HG03135 (cell line): ENCODE measurements at regions not wholly inside any gene's neighbourhood (a gene's known extent, or its start where the extent isn't known, plus 50 kb on each side); places are given as distances from the start of the nearest gene placed in this dataset.

Experiments used
- ATAC-seq: cut with Tn5 transposase; IDR thresholded peaks from one replicate; pipeline ENCODE4 v1.9.1; 2021; ENCODE audit warnings: mild to moderate bottlenecking, moderate library complexity; ENCODE audit not compliant: unreplicated experiment

DNA sequence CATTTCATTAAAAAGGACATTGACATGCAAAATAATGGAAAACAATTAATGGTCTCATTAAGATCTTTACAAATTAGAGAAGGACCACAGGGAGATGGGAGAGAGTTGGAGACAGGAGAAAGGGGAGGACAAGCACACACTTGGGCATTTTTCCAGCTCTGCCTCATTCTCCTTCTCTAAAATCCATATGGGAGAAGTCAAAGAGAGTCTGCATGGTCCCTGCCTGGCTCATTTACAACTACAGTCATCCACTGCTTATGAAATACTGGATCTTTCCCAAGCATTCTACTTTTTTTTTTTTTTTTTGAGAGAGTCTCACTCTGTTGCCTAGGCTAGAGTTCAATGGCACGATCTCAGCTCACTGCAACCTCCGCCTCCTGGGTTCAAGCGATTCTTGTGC is 518.9 kb upstream of the CELF2 start:
- ATAC-seq = no peak

DNA sequence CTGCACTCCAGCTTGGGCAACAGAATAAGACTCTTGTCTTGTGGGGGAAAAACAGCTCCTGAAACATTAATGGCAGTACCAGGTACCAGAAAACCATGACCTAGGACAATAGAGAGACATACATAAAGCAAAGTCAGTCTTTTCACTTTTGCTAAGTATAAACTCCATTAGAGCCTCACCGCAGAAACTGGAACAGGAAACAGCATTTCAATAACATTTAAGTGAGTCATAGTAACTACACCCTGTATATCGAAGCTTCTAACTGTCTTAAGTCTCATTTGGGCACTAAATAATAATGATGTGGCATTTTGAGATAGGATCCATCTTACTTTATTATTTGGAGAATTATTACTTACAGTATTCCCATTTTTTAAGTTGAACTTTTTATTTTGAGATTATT is 517.8 kb upstream of the CELF2 start:
- ATAC-seq = no peak

DNA sequence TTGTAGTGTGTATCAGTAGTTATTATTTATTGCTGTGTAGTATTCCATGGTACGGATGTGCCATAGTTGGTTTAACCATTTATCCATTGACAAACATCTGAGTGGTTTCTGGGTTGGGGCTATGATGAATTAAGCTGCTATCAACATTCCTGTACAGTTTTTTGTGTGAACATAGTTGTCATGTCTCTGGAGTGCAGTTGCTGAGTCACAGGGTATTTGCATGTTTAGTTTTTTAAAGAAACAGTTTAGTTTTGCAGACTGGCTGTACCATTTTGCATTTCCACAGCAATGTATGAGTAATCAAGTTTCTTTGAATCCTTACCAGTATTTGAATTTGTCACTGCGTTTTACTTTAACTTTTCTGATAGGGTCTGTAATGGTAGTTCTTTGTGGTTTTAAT is 516.7 kb upstream of the CELF2 start:
- no peak for ATAC-seq

DNA sequence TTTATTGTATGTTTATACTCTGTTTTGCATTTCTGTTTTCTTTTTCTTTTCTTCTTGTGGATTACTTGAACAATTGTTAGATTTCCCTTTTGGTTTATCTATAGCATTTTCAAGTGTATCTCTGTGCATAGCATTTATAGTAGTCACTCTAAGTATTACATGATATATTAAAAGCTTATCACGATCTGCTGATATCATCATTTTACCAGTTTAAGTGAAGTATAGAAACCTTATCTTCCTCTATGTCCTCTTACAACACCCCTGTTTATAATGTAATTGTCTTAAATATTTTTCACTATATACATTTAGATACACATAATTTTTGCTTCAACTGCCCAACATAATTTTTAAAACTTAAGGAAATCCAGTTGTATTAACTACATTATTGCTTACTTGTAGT is 513.9 kb upstream of the CELF2 start:
- ATAC-seq = no peak

DNA sequence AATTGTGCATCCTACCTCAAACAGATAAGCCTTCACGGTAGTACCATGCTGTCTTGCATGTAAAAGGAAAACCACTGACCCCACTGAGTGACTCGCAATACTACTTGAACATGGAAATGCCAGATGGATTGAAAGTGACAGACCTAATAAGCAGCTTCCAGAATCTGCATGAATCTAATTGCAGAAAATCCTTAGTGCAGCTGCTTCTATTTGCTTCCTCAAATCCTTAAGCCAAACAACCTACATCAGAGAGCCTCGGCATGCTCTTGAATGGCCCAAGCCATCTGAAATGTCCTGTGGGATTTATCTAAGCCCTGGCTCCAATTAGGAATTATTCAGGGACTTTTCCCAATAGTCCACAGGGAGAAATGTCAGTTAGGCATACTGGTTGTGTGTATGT is 509.5 kb upstream of the CELF2 start:
- no peak for ATAC-seq

DNA sequence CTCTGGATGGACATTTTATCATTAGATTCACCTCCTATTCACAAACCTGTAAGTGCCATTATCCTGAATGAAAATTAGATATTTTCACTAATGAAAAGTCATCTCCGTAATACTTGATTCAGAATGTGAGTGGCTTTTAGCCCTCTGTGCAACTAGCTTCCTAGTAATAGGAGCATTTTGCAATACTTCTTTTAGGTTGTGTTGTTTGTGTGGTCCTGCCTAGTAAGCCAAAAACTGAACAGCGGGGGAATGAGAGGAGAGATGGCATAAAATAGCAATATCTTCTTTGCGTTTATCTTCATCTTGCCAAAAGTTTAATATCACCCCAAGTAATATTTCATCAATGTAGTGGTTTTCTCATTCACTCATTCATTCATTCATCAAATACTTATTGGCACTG is 507.5 kb upstream of the CELF2 start:
- no peak for ATAC-seq

DNA sequence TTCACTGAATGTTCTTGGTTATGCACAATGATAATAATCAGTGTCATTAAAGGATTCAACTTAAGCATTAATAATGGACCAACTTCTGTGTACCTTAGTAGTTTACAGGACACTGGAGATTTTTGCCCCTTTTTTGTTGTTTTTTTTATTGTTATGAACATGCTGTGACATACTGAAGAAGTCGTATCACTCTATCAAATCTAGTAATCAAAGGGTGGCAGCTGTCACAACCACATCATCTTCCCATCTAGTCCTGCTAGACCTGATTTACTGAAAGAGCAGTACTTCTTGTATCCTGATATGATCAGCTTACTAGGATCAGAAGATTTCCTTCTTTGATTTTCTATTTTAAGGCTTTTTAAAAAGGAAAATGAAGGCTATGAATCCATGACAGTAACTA is 504.6 kb upstream of the CELF2 start:
- ATAC-seq = no peak

DNA sequence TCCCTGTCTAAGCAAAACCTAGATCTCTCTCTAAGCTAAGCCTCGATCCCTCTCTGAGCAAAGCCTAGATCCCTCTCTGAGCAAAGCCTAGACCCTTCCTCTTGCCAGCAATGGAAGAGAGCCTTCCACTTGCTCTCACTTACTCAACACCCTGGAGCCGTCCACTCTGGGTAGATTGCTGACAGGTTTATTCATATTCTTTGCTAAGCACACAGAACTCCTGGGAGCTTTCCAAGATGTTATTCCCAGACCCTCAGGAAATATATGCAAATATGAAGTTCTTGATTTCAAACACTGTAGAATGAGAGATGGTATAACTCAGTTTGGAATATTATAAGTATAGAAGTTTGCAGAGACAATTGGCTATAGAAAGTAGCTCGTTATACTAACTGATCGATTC is 503.8 kb upstream of the CELF2 start:
- no peak for ATAC-seq

DNA sequence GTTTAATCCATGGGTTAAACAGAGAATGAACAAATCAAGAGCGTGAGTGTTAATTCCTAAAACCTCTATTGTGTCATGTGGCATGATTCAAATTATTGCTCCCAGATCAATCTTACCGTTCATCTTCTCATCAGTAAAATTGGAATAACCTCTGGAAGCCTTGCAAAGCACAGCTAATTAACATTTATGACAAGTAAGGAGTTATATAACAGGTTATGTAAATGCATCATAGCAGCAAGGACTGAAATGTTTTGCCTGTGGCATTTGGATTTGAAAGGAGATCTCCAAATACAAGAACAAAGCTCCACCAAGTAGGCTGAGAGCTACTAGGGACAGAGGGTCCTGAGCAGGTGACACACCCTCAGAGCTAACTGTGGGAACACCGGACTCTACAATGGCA is 502.9 kb upstream of the CELF2 start:
- no peak for ATAC-seq

DNA sequence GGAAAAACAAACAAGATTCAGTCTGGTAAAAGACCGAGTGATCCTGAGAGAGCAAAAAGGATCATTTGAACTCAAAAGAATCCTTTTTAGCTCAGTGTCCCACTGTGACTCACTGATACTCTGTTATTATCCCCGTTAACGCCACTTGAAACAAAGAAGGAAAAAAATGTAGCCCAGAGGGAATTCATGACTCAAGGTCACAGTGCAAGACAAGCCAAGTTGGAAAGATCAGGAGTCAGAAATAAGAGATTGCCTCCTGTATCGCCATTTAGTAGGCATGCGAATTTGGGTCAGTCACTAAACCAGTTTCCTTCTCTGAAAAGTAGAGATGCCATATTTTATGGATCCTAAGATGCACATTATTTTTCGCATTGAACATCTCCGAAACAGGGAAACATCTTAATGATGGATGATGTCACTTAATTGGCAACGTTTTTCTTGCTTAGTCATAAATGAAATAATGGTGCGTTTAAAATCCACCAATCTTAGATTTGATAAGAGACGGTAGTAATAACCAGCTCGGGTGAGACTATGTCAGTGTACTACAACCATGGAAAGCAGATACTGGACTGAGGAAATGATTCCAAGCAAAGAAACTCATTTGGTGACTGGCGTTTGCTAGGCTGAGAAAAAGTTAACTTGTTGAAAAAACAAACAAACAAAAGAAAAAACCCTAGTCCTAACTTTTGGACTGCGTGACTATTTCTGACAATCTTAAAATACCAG is 502.0 kb upstream of the CELF2 start:
- no peak for ATAC-seq

DNA sequence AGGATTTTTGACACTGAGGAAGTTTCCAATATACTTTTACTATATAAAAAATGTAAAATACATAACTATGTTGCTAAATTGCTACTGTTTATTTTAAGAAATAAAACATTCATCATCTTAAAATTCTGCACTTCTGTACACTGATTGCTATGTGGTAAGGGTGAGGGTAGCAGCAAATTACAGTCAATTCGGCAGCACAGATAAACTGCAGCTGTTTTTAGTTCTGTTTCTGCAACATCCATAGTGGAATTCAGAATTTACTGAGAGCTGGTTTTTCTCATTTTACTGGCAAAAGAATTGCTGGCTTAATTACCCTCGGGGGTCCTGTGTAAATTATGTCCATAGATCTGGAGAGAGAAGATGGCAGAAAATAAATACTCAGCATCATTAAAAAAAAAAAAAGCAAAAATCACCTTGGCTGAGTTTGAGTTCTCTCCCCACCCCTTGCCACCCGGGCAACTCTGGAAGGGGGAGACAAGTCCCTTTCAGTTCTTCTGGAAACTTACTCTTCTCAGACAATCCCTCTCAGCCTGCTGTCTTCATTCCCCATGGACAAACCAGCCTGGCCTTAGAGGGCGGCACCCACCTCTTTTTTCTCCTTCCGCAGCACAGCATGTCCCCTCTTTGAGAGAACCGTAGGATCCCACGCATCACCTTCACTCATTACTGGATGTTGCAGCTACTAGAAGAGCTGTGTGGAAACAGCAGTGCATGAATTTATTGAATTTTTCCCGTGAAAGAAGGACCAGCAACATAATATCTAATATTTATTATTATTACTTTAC is 501.1 kb upstream of the CELF2 start:
- no peak for ATAC-seq

DNA sequence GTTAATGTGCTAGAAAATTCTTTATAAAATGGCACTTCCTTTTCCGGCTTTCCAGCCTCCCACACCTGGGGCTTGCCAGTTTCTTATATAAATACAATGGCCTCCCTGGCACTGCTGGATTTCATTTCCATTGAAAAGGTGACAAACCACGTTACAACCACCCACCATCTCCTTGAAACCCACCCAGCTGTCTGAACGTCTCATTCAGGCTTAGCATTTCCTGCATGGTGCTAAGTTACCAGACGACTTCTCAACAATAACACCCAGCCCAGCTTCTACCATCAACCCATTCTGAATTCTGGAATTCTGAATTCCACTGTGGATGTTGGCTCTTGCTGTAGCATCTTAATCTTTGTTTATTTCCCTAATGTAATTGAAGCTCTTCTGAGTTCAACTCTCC is 499.8 kb upstream of the CELF2 start:
- ATAC-seq = no peak

DNA sequence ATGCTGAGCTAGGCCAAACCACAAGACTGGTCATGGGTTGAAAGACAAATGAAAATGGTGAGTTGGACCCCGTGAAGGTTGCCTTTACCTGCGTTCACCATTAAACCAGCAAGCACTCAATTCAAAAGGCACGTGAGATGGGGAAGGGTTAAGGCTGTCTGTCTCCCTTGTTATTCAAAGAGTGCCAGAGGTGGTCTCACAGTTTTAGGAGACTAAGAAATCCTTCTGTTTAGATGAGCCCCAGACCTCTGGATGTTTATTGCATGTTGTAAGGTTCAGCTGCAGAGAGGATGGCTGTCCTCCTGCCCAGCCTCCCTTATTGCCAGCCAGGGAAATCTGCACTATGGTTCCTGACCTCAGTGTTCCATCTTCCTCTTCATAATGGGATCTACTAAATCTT is 498.0 kb upstream of the CELF2 start:
- ATAC-seq = no peak

DNA sequence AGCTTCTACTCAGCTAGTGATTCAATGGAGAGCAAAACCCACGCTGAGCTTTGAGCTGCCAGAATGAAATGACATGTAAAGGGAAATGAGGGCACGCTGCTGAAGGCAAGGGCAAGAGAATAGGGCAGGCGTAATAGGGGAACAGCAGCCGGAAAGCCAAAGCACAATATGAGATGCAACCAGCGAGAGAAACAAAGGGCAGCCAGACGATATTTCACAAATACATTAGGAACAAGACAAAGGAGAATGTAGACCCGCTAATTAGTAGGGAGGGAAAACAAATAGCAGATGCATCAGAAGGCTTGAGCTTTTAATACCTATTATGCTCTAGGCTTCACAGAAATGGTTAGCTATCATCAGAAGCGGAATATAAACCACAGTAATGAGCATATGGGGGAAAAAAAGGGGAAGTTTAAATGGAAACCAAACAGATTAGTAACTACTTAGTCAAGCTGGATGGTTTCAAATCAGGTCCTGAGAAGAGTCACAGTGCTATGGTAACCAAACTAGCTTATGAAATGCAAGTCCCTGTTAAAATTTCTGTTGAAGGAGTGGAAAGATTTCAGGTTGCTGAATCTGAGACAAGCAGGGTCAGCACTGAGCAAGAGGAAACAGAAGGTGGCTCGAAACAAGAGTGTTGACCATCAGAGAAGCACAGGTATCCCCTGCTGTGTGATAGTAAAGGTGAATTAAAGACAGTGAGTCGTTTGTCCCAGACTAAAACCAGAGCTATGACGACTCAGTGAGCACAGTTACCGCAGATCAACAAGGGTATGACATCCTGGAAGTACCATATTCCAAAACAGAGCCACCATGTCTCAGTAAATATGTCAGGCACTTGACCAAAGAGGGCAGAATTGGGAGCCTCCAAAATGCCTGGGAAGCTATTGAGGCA is 496.9 kb upstream of the CELF2 start:
- ATAC-seq = peak; percentile 87

DNA sequence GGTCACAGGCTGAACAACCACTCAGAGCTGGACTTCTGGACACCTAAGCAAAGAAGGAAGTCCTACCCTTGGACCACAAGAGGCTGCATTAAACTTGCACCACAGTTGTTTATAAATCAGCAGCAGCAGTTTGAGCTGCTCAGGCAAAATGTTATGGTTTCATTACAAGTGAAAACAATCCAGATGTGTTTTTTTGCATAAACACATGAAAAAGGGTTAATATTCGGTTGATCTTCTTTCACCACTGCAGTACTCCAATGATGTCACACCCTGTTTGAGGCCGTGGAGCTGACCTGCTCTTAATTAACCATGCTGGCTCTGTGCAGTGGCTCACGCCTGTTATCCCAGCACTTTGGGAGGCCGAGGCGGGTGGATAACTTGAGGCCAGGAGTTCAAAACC is 490.8 kb upstream of the CELF2 start:
- ATAC-seq = no peak

DNA sequence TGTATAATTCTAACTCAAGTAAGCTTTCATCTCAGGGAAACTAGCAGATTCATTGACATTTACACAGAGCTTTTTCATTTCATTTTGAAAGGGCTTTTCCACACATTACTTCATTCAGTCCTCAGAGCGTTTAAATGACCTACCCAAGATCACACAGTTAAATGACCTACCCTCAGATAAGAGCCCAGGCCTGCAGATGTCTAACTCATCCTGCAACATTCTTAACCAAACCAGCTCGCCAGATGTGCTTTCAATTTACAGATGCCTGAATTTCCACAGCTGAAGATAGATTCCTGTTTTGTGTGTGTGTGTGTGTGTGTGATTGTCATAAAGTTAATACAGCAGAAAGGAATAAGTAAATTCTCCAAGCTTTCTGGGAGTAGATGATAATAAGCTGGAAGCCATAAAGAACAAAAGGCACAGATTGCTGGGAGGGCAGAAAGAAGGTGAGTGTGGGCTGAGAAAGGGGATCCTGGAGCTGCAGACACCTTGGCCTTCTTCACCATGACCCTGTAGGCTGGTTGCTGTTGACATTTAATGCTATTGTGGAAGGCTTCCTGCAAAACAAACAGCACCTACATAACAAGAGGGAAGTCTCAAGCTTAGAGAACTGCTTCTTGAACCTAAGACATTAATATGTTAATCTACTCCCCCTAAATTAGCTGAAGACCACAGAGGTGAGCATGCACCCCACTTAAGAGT is 489.7 kb upstream of the CELF2 start:
- no peak for ATAC-seq

DNA sequence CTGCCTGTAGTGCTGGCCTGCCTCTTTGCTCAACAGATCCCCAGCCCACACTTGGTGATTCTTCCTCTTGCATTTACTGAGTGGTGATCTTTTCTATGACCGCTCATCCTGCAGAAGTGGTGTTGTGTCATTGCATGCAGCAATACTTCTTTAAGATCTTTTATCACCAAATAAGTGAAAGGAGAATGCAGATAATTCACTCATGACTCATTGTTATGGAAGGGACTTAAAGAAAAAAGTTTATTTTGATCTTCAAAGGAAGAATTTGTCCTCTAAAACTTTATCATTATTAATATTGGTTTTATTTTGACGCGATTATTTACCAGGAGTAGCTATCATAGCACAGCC is 489.1 kb upstream of the CELF2 start:
- no peak for ATAC-seq

DNA sequence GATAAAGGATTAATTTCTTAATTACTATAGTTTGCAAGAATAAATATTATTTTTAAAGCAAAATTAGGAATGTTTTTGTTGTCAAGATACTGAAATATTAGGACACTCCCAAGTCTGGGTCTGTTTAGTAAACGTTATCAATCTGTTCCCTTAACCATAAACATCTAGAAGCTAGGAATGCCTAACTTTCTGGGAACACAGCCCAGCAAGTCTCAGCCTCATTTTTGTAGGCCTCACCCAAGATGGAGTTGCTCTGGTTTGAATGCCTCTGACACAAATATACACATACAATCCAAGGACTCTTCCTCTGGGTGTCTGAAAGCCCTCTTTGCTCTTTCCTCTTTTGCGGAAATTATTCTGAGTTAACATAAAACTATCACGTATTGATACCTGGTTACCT is 487.4 kb upstream of the CELF2 start:
- ATAC-seq = no peak

DNA sequence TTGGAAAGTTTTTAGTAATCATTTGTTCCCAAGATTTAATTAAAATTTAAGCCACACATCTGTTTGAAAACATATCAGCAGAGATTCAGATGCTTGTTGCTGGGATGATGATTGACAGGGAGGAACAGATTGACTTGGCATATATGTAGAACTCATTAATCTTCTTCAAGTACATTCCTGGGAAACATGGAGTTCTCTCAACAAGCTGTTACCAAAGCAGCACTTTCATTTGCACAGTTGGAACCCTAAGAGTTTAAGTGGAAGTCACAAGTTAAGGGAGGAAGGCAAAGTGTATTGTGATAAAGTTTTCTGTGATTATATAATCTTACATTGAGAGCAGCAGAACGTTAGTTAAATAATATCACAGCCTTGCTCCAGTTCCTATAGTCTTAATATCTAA is 485.4 kb upstream of the CELF2 start:
- no peak for ATAC-seq

DNA sequence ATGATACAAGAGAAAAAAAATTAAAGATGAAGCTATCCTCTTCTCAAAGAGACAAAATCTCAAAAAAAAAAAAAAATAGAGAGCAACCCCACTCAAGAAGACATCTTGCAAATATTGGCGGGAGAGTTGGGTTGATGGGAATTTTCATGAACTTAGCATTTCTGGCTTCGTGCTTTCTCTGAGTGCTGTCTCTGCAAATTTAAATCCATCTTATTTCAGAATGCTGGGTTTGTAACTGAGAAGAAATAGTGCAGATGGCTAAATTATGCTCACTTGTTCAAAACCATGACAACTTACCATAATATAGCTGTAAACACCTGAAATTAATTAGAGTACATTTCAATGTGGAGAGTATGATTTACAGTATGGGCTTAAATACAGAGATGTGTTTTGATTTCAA is 484.8 kb upstream of the CELF2 start:
- no peak for ATAC-seq

DNA sequence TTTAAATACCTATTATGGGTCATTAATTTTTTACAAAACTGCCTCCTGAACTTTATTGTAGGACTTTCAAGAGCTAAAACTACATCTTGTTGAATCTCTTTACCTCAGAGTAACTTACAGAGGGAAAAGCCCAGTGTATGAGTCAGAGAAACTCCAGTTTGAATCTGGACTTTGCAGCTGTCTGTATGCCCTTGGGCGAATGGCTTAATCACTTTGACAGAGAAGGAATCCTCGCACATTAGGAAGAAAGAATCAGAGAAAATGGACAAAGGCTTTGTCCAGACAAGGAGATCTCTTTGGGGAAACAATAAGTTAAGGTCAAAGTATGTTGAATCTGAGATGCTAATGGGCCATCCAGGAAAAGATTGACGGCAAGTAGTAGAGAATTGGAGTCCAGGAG is 484.2 kb upstream of the CELF2 start:
- no peak for ATAC-seq
